Stomach smooth muscle (tissue), 2 donors: ENCODE measurements at regions not wholly inside any gene's neighbourhood (a gene's known extent, or its start where the extent isn't known, plus 50 kb on each side); places are given as distances from the start of the nearest gene placed in this dataset.
"Not testable (repeated sequence)": the region's sequence is repeated elsewhere in the genome, so short reads cannot be mapped to it uniquely, and the experiment has no call there.

Experiments used
- H3K27ac ChIP-seq: one replicate; pipeline ENCODE4 v1.7.0; 2013; ENCODE audit warnings: mild to moderate bottlenecking, low read length, inconsistent platforms
- H3K27me3 ChIP-seq, 2 donors: one replicate each; pipeline ENCODE4 v1.7.0; 2013; ENCODE audit warnings: low read length in 2 of 2; ENCODE audit not compliant: insufficient read depth in 2 of 2, control insufficient read depth in 1 of 2
- H3K36me3 ChIP-seq, 2 donors: one replicate each; pipeline ENCODE4 v1.7.0; 2013; ENCODE audit warnings: low read length in 2 of 2; ENCODE audit not compliant: control insufficient read depth in 2 of 2, insufficient read depth in 2 of 2
- H3K4me1 ChIP-seq: one replicate; pipeline ENCODE4 v1.7.0; 2013; ENCODE audit warnings: low read length; ENCODE audit not compliant: control insufficient read depth, insufficient read depth
- H3K4me3 ChIP-seq, 2 donors: one replicate each; pipeline ENCODE4 v1.7.0; 2013; ENCODE audit warnings: low read length in 2 of 2
- H3K9ac ChIP-seq, 2 donors: one replicate each; pipeline ENCODE4 v1.7.0; 2013; ENCODE audit warnings: low read length in 2 of 2, mild to moderate bottlenecking in 1 of 2
- H3K9me3 ChIP-seq, 2 donors: one replicate each; pipeline ENCODE4 v1.7.0; 2013; ENCODE audit warnings: low read length in 2 of 2; ENCODE audit not compliant: control insufficient read depth in 2 of 2
- donor health status: healthy.
- donor health status: Pancreatic carcinoma.

DNA sequence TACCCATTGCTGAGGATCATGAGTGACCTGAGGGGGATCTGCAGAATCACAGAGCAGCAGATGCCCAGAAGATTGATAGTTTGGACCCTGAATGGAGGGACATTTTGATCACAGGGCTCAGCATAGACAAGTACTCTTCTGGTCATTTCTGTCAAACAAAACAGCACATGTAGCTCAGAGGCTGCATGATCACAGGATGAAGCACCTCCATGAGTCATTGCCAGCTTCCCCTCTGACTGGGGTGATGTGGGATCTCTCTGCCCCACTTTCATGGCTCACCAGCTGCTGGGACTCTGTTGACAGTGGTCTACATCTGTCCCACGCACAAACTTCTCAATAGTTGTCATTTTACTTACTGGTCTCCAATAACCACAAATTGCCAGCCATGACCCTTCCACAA, 264.1 kb downstream of the RPIA start:
- Histone ChIP-seq H3K4me1 (no peaks in the 10 kb centered on the region), H3K27ac (no peak overlapping the region), H3K27me3 (peaks cover 5% of the 10 kb centered on the region in 2 donors), H3K9ac (no peak overlapping the region), H3K4me3 (no peak overlapping the region), H3K36me3 (no peaks in the 10 kb centered on the region), H3K9me3 (no peaks in the 10 kb centered on the region)

DNA sequence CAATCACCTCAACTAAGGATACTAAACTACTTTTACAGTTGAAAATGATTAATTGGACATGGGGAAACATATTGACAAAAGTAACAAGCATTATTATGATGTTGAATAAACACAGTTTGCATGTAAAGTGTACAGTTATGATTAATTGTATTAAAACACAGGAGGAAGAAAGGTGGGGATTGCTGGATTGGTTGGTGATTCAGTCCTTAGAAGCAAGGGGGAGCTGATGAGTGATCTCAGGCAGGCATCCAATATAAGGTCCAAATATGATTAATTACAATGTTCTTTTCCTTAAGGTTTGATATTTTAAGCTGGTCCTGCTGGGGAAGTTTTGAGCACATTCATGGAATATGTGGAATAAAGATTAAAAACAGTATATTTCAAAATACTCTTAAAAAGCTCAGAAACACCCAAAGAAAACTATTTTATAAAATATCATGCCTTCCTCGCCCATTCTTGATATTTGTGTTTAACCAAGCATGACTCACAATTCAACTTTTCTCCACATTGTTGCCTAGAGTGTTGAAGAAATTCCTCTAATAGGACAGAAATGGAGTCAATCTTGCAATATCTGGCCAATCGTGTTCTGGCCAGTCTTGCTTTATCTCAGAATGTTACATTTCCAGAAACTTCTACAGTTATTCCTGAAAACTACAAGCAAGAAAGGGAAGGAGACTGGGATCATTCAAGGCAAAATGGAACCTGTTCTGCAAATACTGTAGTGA, 268.2 kb downstream of the RPIA start:
- no peaks in the 10 kb centered on the region for H3K4me1 ChIP-seq
- no peak overlapping the region for H3K4me3 ChIP-seq
- H3K9ac ChIP-seq: no peak overlapping the region
- peaks cover 0 to 5% of the 10 kb centered on the region in 2 donors for H3K27me3 ChIP-seq
- no peaks in the 10 kb centered on the region for H3K9me3 ChIP-seq
- no peak overlapping the region for H3K27ac ChIP-seq
- no peaks in the 10 kb centered on the region for H3K36me3 ChIP-seq

DNA sequence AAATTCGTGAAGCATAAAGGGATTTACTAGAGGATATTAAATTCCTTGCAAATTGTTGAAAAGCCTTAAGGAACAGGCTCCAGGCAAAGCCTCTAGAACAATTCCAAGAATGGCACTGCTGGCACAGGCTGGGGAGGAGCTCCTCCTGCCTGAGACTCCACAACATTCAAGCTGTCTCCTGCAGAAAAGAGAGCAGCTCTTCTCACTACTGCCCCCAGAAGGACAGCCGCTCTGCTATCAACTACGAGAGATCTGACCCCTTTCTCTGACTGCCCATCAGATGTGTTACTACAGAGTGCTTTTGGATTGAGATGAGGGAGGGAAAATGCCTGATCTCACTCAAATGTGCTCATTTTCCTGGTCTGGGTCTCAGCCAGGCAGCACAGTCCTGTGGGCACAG, 269.9 kb downstream of the RPIA start:
- not testable (repeated sequence) for H3K9ac ChIP-seq, H3K36me3 ChIP-seq, H3K4me1 ChIP-seq, H3K27me3 ChIP-seq, H3K4me3 ChIP-seq, H3K9me3 ChIP-seq, H3K27ac ChIP-seq

DNA sequence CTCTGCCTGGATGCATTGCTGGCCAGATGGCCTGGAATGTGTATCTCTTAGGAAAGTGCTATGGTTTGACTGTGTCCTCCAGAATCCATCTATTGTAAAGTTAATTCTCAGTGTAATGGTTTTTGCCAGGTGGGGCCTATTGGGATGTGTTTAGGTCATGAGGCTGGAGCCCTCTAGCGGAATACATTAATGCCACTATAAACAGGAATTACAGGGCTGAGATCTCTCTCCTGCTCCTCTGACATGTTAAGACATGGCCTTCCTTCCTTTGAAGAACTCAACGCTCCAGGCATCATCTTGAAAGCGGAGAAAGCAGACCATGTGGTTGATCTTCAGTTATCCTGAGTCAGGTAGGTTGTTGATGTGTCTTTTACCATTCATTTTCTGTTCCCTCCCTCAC, 276.4 kb downstream of the RPIA start:
- Histone ChIP-seq H3K4me1 (no peaks in the 10 kb centered on the region), H3K4me3 (no peak overlapping the region), H3K27ac (no peak overlapping the region), H3K9me3 (no peaks in the 10 kb centered on the region), H3K9ac (no peak overlapping the region), H3K36me3 (no peaks in the 10 kb centered on the region), H3K27me3 (no peaks in the 10 kb centered on the region)

DNA sequence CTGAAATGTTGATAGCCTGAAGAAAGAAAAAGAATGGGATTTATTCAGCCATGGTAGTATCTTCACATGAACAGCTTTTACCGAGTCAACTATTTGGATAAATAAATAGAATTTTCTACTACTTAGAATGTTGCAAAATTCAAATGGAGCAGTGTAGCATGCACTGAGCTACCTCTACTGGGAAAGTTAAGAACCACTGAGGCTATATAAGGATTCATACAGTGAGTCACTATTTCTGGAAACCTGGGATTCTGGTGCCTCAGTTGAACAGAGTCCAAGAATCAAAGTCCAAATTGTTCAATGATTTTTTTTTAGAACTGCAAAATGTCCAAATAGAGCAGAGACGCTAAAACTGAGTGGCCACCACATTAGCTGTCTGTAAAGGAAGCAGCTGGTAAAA, 286.5 kb downstream of the RPIA start:
- not testable (repeated sequence) for H3K36me3 ChIP-seq, H3K4me1 ChIP-seq, H3K27me3 ChIP-seq, H3K4me3 ChIP-seq, H3K27ac ChIP-seq, H3K9ac ChIP-seq, H3K9me3 ChIP-seq

DNA sequence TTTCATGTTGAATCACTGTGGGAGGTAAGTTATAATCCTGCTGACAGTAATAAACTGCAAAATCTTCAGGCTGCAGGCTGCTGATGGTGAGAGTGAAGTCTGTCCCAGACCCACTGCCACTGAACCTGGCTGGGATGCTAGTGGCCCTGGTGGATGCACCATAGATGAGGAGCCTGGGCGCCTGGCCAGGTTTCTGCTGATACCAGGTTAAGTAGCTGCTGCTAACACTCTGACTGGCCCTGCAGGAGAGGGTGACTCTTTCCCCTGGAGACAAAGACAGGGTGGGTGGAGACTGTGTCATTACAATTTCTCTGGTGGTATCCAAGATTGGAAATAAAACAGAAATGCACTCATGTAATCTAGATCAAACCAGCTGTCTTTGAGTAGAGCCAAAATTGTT, 287.0 kb downstream of the RPIA start:
- not testable (repeated sequence) for H3K4me3 ChIP-seq, H3K4me1 ChIP-seq, H3K9me3 ChIP-seq, H3K27me3 ChIP-seq, H3K36me3 ChIP-seq, H3K27ac ChIP-seq, H3K9ac ChIP-seq

DNA sequence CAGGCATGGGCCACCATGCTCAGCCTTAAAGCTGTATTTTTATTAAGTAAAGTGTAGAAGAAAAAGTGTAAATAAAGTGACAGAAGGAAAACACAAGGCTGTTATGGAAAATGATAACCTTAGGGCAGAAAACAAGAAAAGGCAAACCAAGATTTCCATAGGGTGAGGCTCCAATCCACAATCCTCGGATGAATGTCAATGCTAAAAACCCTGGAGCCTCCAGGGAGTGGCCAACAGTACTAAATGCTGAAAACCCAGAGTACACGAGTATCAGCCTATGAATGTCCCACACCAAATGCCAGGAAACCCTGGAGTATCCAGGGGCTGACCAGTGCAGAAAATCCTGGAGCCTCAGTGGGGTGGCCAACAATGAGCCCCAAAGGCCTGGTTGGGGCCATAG, 292.6 kb downstream of the RPIA start:
- H3K27ac ChIP-seq, H3K4me1 ChIP-seq, H3K9ac ChIP-seq, H3K9me3 ChIP-seq, H3K4me3 ChIP-seq, H3K36me3 ChIP-seq, H3K27me3 ChIP-seq: not testable (repeated sequence)

DNA sequence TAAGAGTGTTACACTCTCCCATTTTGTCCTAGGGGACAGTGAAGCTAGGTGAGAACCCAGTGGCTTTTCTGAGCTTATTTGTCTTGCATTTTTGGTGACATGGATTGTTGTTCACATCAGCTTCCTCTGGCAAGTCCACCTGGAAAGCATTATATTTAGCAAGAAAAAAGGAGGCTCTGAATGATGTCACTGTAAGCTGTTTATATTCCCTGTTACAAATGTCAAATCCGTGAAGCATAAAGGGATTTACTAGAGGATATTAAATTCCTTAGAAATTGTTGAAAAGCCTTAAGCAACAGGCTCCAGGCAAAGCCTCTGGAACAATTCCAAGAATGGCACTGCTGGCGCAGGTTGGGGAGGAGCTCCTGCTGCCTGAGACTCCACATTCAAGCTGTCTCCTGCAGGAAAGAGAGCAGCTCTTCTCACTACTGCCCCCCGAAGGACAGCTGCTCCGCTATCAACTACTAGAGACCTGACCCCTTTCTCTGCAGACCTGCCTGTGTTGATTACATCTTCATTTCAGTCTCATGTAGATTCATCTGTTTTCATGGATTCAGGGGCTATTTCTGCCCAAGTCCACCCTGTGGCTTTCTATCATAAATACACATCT, 295.4 kb downstream of the RPIA start:
- not testable (repeated sequence) for H3K9me3 ChIP-seq, H3K9ac ChIP-seq, H3K27me3 ChIP-seq, H3K4me1 ChIP-seq, H3K4me3 ChIP-seq, H3K36me3 ChIP-seq, H3K27ac ChIP-seq

DNA sequence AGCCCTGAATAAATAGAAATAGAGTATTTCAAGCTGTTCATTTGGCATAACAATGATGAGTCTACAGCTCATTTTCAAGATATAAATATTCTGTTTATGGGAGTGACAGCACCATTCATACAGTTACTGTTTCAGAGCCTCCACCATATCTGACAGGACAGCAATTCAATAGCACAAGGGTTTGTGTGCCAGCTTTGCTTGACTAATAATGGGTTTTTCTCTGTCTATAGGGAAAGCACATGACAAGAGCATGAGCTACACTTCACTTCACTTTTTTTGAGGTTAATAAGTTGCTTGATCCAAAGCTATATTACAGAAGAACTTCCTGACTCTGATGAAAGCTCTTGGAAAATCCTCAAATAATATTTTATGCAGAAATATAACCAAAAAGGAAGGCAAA, 297.1 kb downstream of the RPIA start:
- not testable (repeated sequence) for H3K4me1 ChIP-seq, H3K9ac ChIP-seq, H3K27ac ChIP-seq, H3K27me3 ChIP-seq, H3K9me3 ChIP-seq, H3K4me3 ChIP-seq, H3K36me3 ChIP-seq

DNA sequence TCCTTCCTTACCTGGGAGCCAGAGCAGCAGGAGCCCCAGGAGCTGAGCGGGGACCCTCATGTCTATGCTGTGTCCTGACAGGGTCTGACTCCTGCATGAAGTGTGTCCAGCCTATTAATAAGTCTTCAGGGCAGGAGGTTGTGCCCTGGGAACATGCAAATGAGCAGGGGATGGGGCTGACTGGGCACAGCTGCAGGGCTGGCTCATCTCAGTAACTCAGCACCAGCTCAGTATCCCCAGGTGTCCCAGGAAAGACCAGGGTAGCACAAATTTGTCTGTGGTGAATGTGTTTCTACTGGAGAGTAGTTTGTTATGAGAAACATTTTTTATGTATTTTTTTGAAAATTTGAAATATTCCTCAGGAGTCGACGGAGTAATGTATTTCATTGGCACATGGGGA, 301.3 kb downstream of the RPIA start:
- not testable (repeated sequence) for H3K36me3 ChIP-seq, H3K27ac ChIP-seq, H3K27me3 ChIP-seq, H3K9ac ChIP-seq, H3K4me1 ChIP-seq, H3K9me3 ChIP-seq, H3K4me3 ChIP-seq

DNA sequence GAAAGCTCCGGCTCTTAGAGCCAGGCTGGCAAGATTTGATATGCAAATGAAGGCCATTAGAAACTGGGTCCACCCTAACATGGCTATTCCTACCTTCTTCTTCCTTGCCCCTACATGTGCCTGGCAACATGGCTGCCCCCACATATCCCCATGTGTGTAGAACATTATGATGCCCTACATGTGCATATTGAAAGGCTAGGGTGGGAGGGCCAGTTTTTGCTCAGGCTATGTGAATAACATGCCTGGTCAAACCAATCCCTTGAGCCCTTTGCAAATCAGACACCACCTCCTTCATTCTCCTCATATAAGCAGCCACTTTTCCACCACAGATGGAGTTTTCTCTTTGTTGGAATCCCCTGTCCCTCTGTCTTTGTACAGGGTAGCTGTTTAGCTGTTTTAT, 303.4 kb downstream of the RPIA start:
- not testable (repeated sequence) for H3K9ac ChIP-seq, H3K27me3 ChIP-seq, H3K4me3 ChIP-seq, H3K27ac ChIP-seq, H3K36me3 ChIP-seq, H3K9me3 ChIP-seq, H3K4me1 ChIP-seq
